ENCODE measurements at regions not wholly inside any gene's neighbourhood (a gene's known extent, or its start where the extent isn't known, plus 50 kb on each side); places are given as distances from the start of the nearest gene placed in this dataset.
A peak's percentile ranks its signal among the peaks of the same experiment; 100 is the strongest.
"Not testable (repeated sequence)": the region's sequence is repeated elsewhere in the genome, so short reads cannot be mapped to it uniquely, and the experiment has no call there.

DNA sequence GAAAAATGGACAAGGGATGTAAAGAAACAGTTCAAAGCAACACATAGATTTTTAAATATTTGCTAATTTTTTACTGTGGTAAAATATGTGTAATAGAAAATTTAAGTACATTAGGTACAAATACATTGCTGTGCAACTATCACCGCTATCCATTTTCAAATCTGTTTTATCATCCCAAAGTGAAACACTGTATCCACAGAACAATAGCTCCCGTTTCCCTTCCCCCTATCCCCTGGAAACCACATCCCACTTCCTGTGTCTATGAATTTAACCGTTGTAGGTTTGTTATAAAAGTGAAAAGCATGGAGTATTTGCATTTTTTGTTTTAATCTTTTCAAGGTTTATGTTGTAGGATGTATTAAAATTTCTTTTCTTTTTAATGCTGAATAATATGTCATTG is 152.9 kb upstream of the HSFY1 start:
- H3K27me3 Mint-ChIP-seq; H3K4me1 ChIP-seq (ENCODE audit: insufficient read depth, low read length); H3K27ac Mint-ChIP-seq; ATAC-seq (ENCODE audit: poor library complexity); H3K4me1 Mint-ChIP-seq (ENCODE audit: low read depth); H3K27me3 ChIP-seq (ENCODE audit: control insufficient read depth in 1 of 2, insufficient read depth in 2 of 2, low read length in 2 of 2); POLR2A ChIA-PET; H3K36me3 ChIP-seq (ENCODE audit: insufficient read depth, low read length); H3K9me3 ChIP-seq (ENCODE audit: control insufficient read depth in 1 of 2, insufficient read depth in 1 of 2, low read length in 2 of 2); CTCF ChIA-PET; H3K36me3 Mint-ChIP-seq (ENCODE audit: low read depth); DNase-seq; intact Hi-C loops (cut with DNase I, micrococcal nuclease); H3K4me3 Mint-ChIP-seq; H3K27ac ChIP-seq (ENCODE audit: low read depth in 1 of 2, low read length in 2 of 2); H3K4me3 ChIP-seq (ENCODE audit: low read length); H3K9me3 Mint-ChIP-seq: not testable (repeated sequence)

DNA sequence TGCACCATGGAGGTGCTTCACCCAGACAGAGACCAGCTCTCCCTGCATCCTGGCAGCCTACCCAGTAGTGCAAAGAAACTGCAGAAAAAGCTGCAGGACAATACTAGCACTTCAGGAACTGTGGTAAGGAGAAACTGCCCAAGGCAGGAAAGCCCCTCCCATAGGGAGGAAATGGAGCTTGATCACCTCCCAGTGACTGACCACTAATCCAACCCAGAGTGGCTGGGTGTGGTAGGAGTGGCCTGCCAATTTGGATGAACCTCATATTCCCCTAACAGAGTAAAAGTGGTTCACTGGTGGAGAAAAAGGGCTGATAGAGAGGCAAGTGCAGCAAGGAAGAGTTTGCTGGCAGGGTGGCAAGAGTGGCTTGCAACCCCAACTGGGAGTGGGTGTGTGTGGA is 125.7 kb upstream of the HSFY1 start:
- POLR2A ChIA-PET; H3K27ac Mint-ChIP-seq; H3K9me3 Mint-ChIP-seq; ATAC-seq (ENCODE audit: poor library complexity); H3K36me3 ChIP-seq (ENCODE audit: insufficient read depth, low read length); H3K27me3 ChIP-seq (ENCODE audit: control insufficient read depth in 1 of 2, insufficient read depth in 2 of 2, low read length in 2 of 2); H3K27ac ChIP-seq (ENCODE audit: low read depth in 1 of 2, low read length in 2 of 2); intact Hi-C loops (cut with DNase I, micrococcal nuclease); H3K4me3 ChIP-seq (ENCODE audit: low read length); DNase-seq; H3K27me3 Mint-ChIP-seq; H3K4me1 Mint-ChIP-seq (ENCODE audit: low read depth); H3K4me1 ChIP-seq (ENCODE audit: insufficient read depth, low read length); H3K4me3 Mint-ChIP-seq; H3K36me3 Mint-ChIP-seq (ENCODE audit: low read depth); H3K9me3 ChIP-seq (ENCODE audit: control insufficient read depth in 1 of 2, insufficient read depth in 1 of 2, low read length in 2 of 2); CTCF ChIA-PET: not testable (repeated sequence)

DNA sequence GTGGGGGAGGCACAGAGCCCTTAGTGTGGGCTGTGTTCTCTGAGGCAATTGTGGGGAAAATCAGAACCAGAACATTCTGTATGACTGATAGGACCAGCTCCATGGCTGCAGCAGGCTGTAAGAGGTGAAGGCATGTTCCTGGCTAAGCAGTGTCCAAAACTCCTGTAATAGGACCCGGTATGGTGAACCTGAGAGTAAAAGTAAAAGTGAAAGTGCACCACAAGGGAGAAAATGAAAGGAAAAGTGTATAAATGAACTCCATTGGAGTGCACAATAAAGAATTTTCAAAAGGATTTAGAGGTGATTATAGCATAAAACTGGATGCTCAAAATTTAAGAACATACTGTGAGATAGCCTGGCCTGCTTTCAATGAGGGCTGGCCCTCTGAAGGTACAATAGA is 125.1 kb upstream of the HSFY1 start:
- H3K4me3 Mint-ChIP-seq; ATAC-seq (ENCODE audit: poor library complexity); DNase-seq; H3K9me3 Mint-ChIP-seq; H3K36me3 ChIP-seq (ENCODE audit: insufficient read depth, low read length); H3K27ac ChIP-seq (ENCODE audit: low read depth in 1 of 2, low read length in 2 of 2); H3K27ac Mint-ChIP-seq; intact Hi-C loops (cut with DNase I, micrococcal nuclease); H3K27me3 Mint-ChIP-seq; H3K4me1 Mint-ChIP-seq (ENCODE audit: low read depth); CTCF ChIA-PET; H3K4me1 ChIP-seq (ENCODE audit: insufficient read depth, low read length); H3K36me3 Mint-ChIP-seq (ENCODE audit: low read depth); POLR2A ChIA-PET; H3K4me3 ChIP-seq (ENCODE audit: low read length); H3K9me3 ChIP-seq (ENCODE audit: control insufficient read depth in 1 of 2, insufficient read depth in 1 of 2, low read length in 2 of 2); H3K27me3 ChIP-seq (ENCODE audit: control insufficient read depth in 1 of 2, insufficient read depth in 2 of 2, low read length in 2 of 2): not testable (repeated sequence)

DNA sequence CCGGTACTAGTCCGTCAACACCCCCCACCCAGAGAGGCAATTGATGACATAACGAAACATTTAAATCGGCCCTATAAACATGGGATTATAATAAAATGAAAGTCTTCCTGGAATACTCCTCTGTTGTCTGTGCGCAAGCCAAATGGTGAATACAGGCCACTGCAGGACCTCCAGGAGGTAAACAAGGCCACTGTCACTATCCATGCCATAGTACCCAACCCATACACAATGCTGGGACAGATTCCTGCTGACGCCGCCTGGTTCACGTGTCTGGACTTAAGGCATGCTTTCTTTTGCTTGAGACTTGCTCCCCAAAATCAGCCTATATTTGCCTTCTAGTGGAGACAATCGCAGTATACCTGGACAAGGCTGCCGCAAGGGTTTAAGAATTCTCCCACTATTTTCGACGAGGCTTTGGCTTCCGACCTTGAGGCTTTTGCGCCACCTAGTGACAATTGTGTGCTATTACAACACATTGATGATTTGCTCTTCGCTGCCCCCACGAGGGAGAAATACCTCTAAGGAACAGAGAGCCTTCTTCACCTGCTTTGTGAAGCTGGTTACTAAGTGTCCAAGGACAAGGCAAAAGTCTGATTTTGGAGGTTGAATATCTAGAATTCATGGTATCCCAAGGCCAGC is 122.4 kb upstream of the HSFY1 start:
- H3K4me1 ChIP-seq (ENCODE audit: insufficient read depth, low read length); intact Hi-C loops (cut with DNase I, micrococcal nuclease); CTCF ChIA-PET; DNase-seq; POLR2A ChIA-PET; H3K27ac ChIP-seq (ENCODE audit: low read depth in 1 of 2, low read length in 2 of 2); H3K36me3 Mint-ChIP-seq (ENCODE audit: low read depth); H3K4me1 Mint-ChIP-seq (ENCODE audit: low read depth); H3K9me3 ChIP-seq (ENCODE audit: control insufficient read depth in 1 of 2, insufficient read depth in 1 of 2, low read length in 2 of 2); H3K4me3 ChIP-seq (ENCODE audit: low read length); H3K27me3 ChIP-seq (ENCODE audit: control insufficient read depth in 1 of 2, insufficient read depth in 2 of 2, low read length in 2 of 2); H3K4me3 Mint-ChIP-seq; H3K27me3 Mint-ChIP-seq; H3K36me3 ChIP-seq (ENCODE audit: insufficient read depth, low read length); H3K9me3 Mint-ChIP-seq; H3K27ac Mint-ChIP-seq: not testable (repeated sequence)
- peak; percentile 43 for ATAC-seq (ENCODE audit: poor library complexity)

DNA sequence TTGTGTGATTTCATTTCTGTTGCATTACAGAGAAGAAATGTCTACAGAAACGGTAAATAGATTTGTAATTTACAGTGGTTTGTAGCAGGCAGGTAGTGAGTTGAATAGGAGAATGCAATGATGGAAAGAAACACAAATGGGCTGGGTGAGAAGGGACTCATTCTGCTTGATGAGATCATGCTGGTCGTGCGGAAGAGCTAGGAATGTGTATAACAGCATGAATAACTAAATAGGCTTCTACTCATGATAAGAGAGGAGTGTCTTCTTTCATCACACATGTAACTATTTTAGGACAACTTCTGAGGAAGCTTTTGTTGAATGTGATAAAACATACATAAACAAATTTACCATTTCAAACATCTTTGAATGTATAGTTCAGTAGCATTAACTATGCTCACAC is 113.0 kb upstream of the HSFY1 start:
- H3K36me3 ChIP-seq (ENCODE audit: insufficient read depth, low read length); POLR2A ChIA-PET; H3K9me3 ChIP-seq (ENCODE audit: control insufficient read depth in 1 of 2, insufficient read depth in 1 of 2, low read length in 2 of 2); H3K4me1 Mint-ChIP-seq (ENCODE audit: low read depth); H3K4me1 ChIP-seq (ENCODE audit: insufficient read depth, low read length); H3K9me3 Mint-ChIP-seq; H3K27me3 Mint-ChIP-seq; H3K4me3 ChIP-seq (ENCODE audit: low read length); H3K27me3 ChIP-seq (ENCODE audit: control insufficient read depth in 1 of 2, insufficient read depth in 2 of 2, low read length in 2 of 2); H3K4me3 Mint-ChIP-seq; H3K27ac ChIP-seq (ENCODE audit: low read depth in 1 of 2, low read length in 2 of 2); H3K36me3 Mint-ChIP-seq (ENCODE audit: low read depth); DNase-seq; ATAC-seq (ENCODE audit: poor library complexity); H3K27ac Mint-ChIP-seq; CTCF ChIA-PET; intact Hi-C loops (cut with DNase I, micrococcal nuclease): not testable (repeated sequence)

DNA sequence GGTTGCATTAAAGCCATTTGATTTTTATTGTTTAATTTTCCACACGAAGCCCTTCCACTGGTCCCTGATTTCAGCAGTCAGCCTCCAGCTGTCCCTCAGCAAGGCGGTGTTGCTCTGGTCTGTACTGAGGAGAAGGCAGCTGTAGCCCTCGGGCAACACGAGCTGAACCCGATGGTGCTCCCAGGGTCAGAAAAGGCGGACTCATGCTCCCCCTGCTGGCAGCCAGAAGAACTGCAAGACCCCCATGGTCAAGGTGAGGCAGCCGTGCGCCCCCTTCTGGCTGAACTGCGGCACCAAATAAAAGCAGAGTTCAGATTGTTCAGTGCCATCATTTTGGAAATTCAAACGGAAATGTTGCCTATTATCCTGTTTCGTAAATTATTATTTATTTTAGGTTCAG is 100.7 kb upstream of the HSFY1 start:
- H3K27ac Mint-ChIP-seq; intact Hi-C loops (cut with DNase I, micrococcal nuclease); H3K27ac ChIP-seq (ENCODE audit: low read depth in 1 of 2, low read length in 2 of 2); H3K36me3 Mint-ChIP-seq (ENCODE audit: low read depth); CTCF ChIA-PET; H3K27me3 Mint-ChIP-seq; H3K4me3 ChIP-seq (ENCODE audit: low read length); H3K4me3 Mint-ChIP-seq; H3K9me3 Mint-ChIP-seq; H3K4me1 ChIP-seq (ENCODE audit: insufficient read depth, low read length); POLR2A ChIA-PET; H3K36me3 ChIP-seq (ENCODE audit: insufficient read depth, low read length); H3K27me3 ChIP-seq (ENCODE audit: control insufficient read depth in 1 of 2, insufficient read depth in 2 of 2, low read length in 2 of 2); H3K9me3 ChIP-seq (ENCODE audit: control insufficient read depth in 1 of 2, insufficient read depth in 1 of 2, low read length in 2 of 2); H3K4me1 Mint-ChIP-seq (ENCODE audit: low read depth); DNase-seq: not testable (repeated sequence)
- peak; percentile 57 for ATAC-seq (ENCODE audit: poor library complexity)

DNA sequence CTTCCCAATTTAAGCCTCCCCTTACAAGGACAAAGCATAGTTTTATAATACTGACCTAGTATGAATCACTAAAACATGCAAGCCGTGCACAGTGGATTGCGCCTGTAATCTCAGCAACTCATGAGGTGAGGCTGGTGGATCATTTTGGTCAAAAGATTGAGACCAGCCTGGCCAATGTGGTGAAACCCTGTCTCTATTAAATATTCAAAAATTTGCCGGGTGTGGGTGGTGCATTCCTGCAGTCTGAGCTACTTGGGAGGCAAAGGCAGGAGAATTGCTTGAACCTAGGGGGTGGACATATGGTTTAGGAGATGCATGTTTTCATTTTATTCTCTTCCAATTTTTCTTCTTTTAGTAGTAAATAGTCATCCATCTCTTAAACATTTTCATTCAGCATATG is 93.7 kb upstream of the HSFY1 start:
- CTCF ChIA-PET; H3K4me1 ChIP-seq (ENCODE audit: insufficient read depth, low read length); DNase-seq; H3K4me1 Mint-ChIP-seq (ENCODE audit: low read depth); intact Hi-C loops (cut with DNase I, micrococcal nuclease); H3K4me3 Mint-ChIP-seq; POLR2A ChIA-PET; H3K27me3 ChIP-seq (ENCODE audit: control insufficient read depth in 1 of 2, insufficient read depth in 2 of 2, low read length in 2 of 2); ATAC-seq (ENCODE audit: poor library complexity); H3K36me3 Mint-ChIP-seq (ENCODE audit: low read depth); H3K27ac Mint-ChIP-seq; H3K4me3 ChIP-seq (ENCODE audit: low read length); H3K9me3 Mint-ChIP-seq; H3K9me3 ChIP-seq (ENCODE audit: control insufficient read depth in 1 of 2, insufficient read depth in 1 of 2, low read length in 2 of 2); H3K27ac ChIP-seq (ENCODE audit: low read depth in 1 of 2, low read length in 2 of 2); H3K36me3 ChIP-seq (ENCODE audit: insufficient read depth, low read length); H3K27me3 Mint-ChIP-seq: not testable (repeated sequence)
